HG02885 (cell line): ENCODE measurements at regions not wholly inside any gene's neighbourhood (a gene's known extent, or its start where the extent isn't known, plus 50 kb on each side); places are given as distances from the start of the nearest gene placed in this dataset.
"Not testable (repeated sequence)": the region's sequence is repeated elsewhere in the genome, so short reads cannot be mapped to it uniquely, and the experiment has no call there.

Source experiments
- ATAC-seq: cut with Tn5 transposase; IDR thresholded peaks from one replicate; pipeline ENCODE4 v1.9.1; 2021; ENCODE audit warnings: mild to moderate bottlenecking; ENCODE audit not compliant: unreplicated experiment, poor library complexity

GRCh38 chr13:72657379-72657778 is 70.0 kb downstream of the MZT1 start:
- peak; percentile 65 for ATAC-seq

DNA sequence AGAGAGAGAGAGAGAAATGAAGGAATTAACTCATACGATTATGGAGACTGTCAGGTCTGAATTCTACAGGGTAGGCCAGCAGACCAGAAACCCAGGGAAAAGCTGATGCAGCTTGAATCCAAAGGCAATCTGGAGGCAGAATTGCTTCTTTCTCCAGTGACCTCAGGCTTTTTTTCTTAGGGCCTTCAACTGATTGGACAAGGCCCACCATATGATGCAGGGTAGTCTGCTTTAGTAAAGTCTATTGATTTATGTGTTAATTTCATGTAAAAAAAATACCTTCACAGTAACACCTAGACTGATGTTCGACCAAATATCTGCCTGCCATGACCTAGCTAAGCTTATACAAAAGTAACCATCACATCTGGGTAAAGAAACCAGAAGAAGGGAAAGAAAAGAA is 71.1 kb downstream of the MZT1 start:
- ATAC-seq: no peak

DNA sequence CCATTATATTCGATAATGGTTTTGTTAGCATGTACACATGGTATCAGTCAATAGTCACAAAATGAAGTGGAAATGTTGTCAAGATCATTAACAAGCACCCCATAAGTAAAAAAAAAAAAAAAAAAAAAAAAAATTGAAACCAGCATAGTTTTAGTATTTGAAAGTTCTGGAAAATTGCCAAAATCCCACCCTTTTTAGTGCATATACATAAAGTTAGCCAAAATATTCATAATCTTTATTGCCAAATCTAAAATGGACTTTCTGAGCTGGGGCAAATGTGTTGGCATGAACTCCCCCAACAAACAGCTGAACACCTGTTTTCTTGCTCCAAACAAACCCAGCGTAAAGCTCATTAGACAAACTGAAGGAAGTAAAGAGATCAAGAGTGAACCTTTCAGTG is 73.9 kb downstream of the MZT1 start:
- no peak for ATAC-seq

DNA sequence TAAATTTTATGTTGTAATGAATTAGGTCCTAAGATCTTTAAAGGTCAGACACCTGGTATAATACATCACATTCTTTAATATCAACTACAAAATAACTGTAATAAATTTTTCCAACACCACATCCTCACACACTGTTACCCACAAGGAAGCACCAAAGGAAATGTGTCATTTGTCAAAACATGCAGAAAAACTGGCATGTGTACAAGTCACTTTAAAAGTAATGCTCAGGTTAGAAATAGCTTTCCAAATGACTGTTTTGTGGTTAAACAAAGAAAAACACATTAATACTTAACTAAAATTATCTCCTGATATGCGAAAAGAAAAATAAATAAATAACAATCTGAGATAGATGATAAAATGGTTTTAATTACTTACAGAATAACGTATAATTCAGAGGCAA is 74.7 kb downstream of the MZT1 start:
- no peak for ATAC-seq

DNA sequence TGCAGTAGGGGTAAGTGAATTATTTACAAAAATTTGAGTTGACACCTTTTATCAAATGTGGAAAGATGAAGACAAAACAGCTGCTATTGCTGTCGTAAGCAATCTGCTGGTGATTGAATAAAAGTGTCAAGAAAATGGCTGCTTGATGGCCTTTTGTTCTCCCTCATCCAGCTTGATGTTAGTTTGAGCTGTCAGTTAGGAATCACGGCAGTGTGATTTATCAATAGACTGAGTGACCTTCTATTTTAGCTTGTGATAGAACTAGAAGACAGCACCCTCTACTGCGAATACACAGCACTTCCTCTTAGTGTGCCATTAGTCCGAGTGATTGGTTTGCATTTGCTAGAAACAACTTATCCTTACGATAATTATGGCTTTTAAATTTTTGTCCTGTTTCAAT is 76.3 kb downstream of the MZT1 start:
- ATAC-seq: peak; percentile 44

GRCh38 chr13:72650051-72650700 is 77.3 kb downstream of the MZT1 start:
- ATAC-seq: no peak

DNA sequence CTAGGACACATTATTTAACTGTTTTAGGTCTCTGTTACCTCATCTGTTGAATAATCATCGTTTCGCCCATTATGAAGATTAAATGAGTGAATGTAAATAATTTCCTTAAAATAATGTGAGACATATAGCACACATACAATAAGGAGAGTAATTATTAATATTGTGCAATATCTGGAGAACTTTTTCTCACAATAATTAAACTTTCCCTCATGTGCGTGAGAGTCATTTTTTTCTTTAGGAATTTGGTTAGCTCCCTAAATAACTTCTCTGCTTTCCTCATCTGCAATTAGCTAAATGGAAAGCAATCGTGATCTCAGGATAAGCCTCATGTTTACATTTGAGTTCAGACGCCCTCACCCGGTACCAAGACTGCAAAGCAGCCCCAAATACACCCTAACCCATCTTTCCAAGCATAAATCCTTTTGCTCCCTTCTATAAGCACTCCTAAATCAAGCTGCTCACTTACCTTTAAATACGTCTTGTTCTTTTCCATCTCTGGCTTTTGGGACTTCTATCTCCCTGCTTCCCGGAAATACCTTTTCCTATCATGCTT is 78.8 kb downstream of the MZT1 start:
- no peak for ATAC-seq

- no peak for ATAC-seq
Measured at GRCh38 chr13:72647422-72647821, 80.0 kb downstream of the MZT1 start.

DNA sequence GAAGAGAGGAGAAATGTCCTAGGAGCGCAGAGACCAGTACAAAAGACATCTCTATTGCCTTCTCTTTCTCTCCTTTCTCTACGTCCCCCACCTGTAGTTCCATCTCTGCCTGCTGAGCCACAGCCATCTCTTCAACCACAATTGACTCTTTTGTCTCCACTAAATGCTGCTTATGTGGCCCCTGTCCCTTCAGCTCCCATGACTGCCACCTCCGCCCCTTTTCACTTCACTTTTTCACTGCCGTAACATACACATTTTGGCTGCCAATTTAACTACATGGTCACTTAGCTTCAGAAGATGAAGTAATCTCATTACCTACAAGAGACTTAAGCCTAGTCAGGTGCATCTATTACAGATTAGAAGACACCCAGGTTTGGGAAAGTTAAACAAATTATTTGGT is 81.9 kb downstream of the MZT1 start:
- no peak for ATAC-seq

- peak; percentile 67 for ATAC-seq
Measured at GRCh38 chr13:72643311-72643989, 84.0 kb downstream of the MZT1 start.

- no peak for ATAC-seq
Measured at GRCh38 chr13:72639377-72639776, 88.1 kb downstream of the MZT1 start.

GRCh38 chr13:72638059-72638815 is 89.2 kb downstream of the MZT1 start:
- no peak for ATAC-seq

DNA sequence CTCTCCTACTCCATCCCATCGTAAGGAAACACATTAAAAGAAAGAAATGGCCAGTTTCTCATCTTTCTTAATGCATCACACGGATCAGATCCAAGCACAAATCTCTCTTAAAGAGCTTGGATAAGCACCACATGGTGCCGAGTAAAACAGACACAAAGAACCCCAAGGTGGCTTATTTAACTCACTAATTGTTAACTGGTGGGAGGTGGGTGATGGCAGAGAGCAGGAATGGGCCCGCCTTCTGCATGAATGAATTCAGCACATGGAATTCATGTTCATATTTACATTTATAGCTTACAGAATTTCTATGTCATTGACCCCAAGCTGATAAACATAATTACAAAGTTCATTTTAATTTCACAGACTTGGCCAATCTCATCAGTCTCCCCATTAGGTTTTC is 89.9 kb downstream of the MZT1 start:
- no peak for ATAC-seq

GRCh38 chr13:72634859-72635258 is 92.6 kb downstream of the MZT1 start:
- no peak for ATAC-seq

GRCh38 chr13:72622546-72622945 is 104.9 kb downstream of the MZT1 start:
- no peak for ATAC-seq

DNA sequence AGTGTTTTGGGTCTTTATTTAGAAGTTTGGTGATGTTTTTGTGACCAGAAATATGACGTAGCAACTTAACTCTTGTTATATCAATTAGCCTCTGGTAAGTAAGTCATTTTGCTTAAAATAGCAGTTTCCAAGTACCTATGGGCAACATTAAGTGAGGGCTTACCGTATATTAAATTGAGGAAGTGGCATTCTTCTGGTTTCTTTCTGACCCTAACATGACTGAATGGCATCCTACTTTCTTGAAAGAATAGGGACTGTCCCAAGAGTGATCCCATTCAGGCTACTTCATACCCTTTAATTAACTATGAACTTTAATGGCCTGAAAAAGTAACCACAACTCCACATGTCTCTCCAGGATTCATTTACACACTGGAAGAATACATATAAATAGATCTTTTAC is 106.6 kb downstream of the MZT1 start:
- ATAC-seq: no peak

- no peak for ATAC-seq
Measured at GRCh38 chr13:72617951-72618350, 109.5 kb downstream of the MZT1 start.

GRCh38 chr13:72617186-72617585 is 110.2 kb downstream of the MZT1 start:
- ATAC-seq: no peak

- ATAC-seq: not testable (repeated sequence)
Measured at GRCh38 chr13:72610251-72610891, 117.1 kb downstream of the MZT1 start.

GRCh38 chr13:72599178-72599743 is 128.2 kb downstream of the MZT1 start:
- no peak for ATAC-seq
